ENCODE measurements at regions not wholly inside any gene's neighbourhood (a gene's known extent, or its start where the extent isn't known, plus 50 kb on each side); places are given as distances from the start of the nearest gene placed in this dataset.

DNA sequence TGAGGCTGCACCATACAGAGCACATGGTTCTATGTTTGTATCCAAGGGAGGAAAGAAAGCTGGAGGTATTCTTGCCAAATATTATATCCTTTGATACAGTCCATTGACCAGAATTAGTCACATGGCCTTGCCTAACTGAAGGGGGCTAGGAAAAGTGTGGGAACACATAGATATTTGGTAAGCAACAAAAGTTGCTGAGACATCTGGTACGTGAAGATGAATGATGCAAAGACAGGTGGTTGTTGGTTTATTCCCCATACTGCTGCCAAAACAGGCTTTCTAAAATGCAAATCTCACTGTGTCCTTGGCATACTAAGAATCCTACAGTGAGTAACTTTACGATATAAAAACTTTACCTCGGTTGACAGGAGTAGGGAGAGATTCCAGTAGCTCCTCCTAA, 162.2 kb downstream of the VGLL3 start:
- ChIA-PET POLR2A (ENCODE audit: unreplicated experiment) (no interaction called here), CTCF (no interaction called here)
- DNase-seq: no peak
- H2BK120ac ChIP-seq (ENCODE audit: low read depth, low read length): no peak overlapping the region
- no peaks in the 10 kb centered on the region for H3K36me3 ChIP-seq (ENCODE audit: control insufficient read depth, insufficient read depth, low read length)
- no peak overlapping the region for H4K91ac ChIP-seq (ENCODE audit: insufficient read depth, low read depth, low read length)
- no CpG with 5 or more reads among the region's 3 CpGs for WGBS, 2 experiments (ENCODE audit: extremely low coverage in 2 of 2, insufficient read length in 1 of 2)
- no peaks in the 10 kb centered on the region; the same call in none of the 2 replicates for H3K27me3 ChIP-seq (ENCODE audit: control insufficient read depth, insufficient read depth, low read length)
- no peak overlapping the region for H4K8ac ChIP-seq (ENCODE audit: low read depth in 2 of 2, low read length in 2 of 2)
- H3K4me3 ChIP-seq (ENCODE audit: insufficient read depth, low read depth, low read length): no peak overlapping the region
- in situ Hi-C loops (cut with MboI; ENCODE audit: low sequenced_read_pairs): no loop called here
- no peak; the same call in 1 of the 2 replicates for ATAC-seq (ENCODE audit: low read depth)
- H3K4me2 ChIP-seq (ENCODE audit: low read depth, low read length): no peak overlapping the region
- H4K20me1 ChIP-seq (ENCODE audit: insufficient read depth, low read length): no peaks in the 10 kb centered on the region
- no peak overlapping the region for H2BK20ac ChIP-seq (ENCODE audit: low read depth, low read length)
- no peak overlapping the region for H3K56ac ChIP-seq (ENCODE audit: extremely low read depth, insufficient read depth, low read length)
- dilution Hi-C loops (cut with HindIII; ENCODE audit: low sequenced_read_pairs, unreplicated experiment): no loop called here
- H4K5ac ChIP-seq (ENCODE audit: low read depth, low read length): no peak overlapping the region
- no peak overlapping the region for H3K14ac ChIP-seq (replicated peaks; ENCODE audit: low read depth, low read length)
- no peak overlapping the region for H2BK15ac ChIP-seq (ENCODE audit: low read depth, low read length)
- no peak overlapping the region for H3K27ac ChIP-seq (ENCODE audit: insufficient read depth, low read length)
- H3K18ac ChIP-seq (ENCODE audit: low read depth, low read length): no peak overlapping the region
- H2BK5ac ChIP-seq (ENCODE audit: low read depth, low read length, poor library complexity, severe bottlenecking): no peak overlapping the region
- intact Hi-C loops (cut with micrococcal nuclease): no loop called here
- no peaks in the 10 kb centered on the region for H3K79me1 ChIP-seq (ENCODE audit: low read depth in 1 of 2, low read length in 2 of 2)
- no peak overlapping the region for H3K4ac ChIP-seq (ENCODE audit: low read depth, low read length)
- no peaks in the 10 kb centered on the region for H3K4me1 ChIP-seq (ENCODE audit: control insufficient read depth, insufficient read depth, low read length)
- no peaks in the 10 kb centered on the region for H3K9me1 ChIP-seq (ENCODE audit: insufficient read depth, low read length)
- no peak for TF ChIP-seq POLR2A (IDR thresholded peaks at IDR 0.05; ENCODE audit: low read depth, low read length)
- no peak for TF ChIP-seq MXI1 (IDR thresholded peaks at IDR 0.05; ENCODE audit: borderline replicate concordance, low read depth, low read length)
- no peak for TF ChIP-seq BHLHE40 (IDR thresholded peaks at IDR 0.05; ENCODE audit: low read depth, low read length)
- TF ChIP-seq MAZ (IDR thresholded peaks at IDR 0.05; ENCODE audit: borderline replicate concordance, low read depth, low read length): no peak
- TF ChIP-seq RFX5 (IDR thresholded peaks at IDR 0.05; ENCODE audit: low read depth, low read length): no peak
- no peak for TF ChIP-seq ELK1 (IDR thresholded peaks at IDR 0.05; ENCODE audit: borderline replicate concordance, low read depth, low read length)
- TF ChIP-seq MAFK (IDR thresholded peaks at IDR 0.05; ENCODE audit: low read depth, low read length): no peak
- no peak for TF ChIP-seq NFE2L2 (IDR thresholded peaks at IDR 0.05; ENCODE audit: low read depth, low read length)
- TF ChIP-seq, protein P1, sequence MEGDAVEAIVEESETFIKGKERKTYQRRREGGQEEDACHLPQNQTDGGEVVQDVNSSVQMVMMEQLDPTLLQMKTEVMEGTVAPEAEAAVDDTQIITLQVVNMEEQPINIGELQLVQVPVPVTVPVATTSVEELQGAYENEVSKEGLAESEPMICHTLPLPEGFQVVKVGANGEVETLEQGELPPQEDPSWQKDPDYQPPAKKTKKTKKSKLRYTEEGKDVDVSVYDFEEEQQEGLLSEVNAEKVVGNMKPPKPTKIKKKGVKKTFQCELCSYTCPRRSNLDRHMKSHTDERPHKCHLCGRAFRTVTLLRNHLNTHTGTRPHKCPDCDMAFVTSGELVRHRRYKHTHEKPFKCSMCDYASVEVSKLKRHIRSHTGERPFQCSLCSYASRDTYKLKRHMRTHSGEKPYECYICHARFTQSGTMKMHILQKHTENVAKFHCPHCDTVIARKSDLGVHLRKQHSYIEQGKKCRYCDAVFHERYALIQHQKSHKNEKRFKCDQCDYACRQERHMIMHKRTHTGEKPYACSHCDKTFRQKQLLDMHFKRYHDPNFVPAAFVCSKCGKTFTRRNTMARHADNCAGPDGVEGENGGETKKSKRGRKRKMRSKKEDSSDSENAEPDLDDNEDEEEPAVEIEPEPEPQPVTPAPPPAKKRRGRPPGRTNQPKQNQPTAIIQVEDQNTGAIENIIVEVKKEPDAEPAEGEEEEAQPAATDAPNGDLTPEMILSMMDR (conservative IDR thresholded peaks at IDR 0.05; ENCODE audit: low read depth, low read length): no peak
- TF ChIP-seq CHD1 (IDR thresholded peaks at IDR 0.05; ENCODE audit: low read depth, low read length): no peak
- TF ChIP-seq RAD21 (IDR thresholded peaks at IDR 0.05; ENCODE audit: low read length): no peak
- TF ChIP-seq RCOR1 (IDR thresholded peaks at IDR 0.05; ENCODE audit: insufficient replicate concordance, low read length): no peak
- no peak for TF ChIP-seq CEBPB (IDR thresholded peaks at IDR 0.05; ENCODE audit: low read depth, low read length)
- no peak for TF ChIP-seq FOS (IDR thresholded peaks at IDR 0.05; ENCODE audit: low read depth, low read length)
- no peak for TF ChIP-seq SMC3 (IDR thresholded peaks at IDR 0.05; ENCODE audit: low read depth, low read length)
- TF ChIP-seq, protein P2, sequence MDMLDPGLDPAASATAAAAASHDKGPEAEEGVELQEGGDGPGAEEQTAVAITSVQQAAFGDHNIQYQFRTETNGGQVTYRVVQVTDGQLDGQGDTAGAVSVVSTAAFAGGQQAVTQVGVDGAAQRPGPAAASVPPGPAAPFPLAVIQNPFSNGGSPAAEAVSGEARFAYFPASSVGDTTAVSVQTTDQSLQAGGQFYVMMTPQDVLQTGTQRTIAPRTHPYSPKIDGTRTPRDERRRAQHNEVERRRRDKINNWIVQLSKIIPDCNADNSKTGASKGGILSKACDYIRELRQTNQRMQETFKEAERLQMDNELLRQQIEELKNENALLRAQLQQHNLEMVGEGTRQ (IDR thresholded peaks at IDR 0.05; ENCODE audit: low read depth, low read length): no peak
- no peak overlapping the region for H2AFZ ChIP-seq (replicated peaks; ENCODE audit: low read length, poor library complexity)
- H3K9me3 ChIP-seq (ENCODE audit: control insufficient read depth, insufficient read depth, low read length): no peaks in the 10 kb centered on the region
- no peak overlapping the region for H2AK9ac ChIP-seq (replicated peaks; ENCODE audit: low read depth, low read length, poor library complexity)
- no peak overlapping the region for H3K23ac ChIP-seq (ENCODE audit: low read depth, low read length)
- BruUV-seq (replicated peaks): no TSS peak
- no peak overlapping the region for H2AK5ac ChIP-seq (ENCODE audit: low read depth, low read length)
- H3K9ac ChIP-seq (ENCODE audit: low read depth, low read length): no peak overlapping the region
